Sigmoid colon (tissue), 6 donors: ENCODE measurements at regions not wholly inside any gene's neighbourhood (a gene's known extent, or its start where the extent isn't known, plus 50 kb on each side); places are given as distances from the start of the nearest gene placed in this dataset.

Source experiments
- DNase-seq: peaks from one replicate; pipeline ENCODE4 v3.0.0-alpha.2; 2019
- H3K27ac ChIP-seq, 4 donors: fragments of 200-600 bp; sonication (generic); one replicate each; pipeline ENCODE4 v1.5.1; 2016 to 2019; ENCODE audit warnings: mild to moderate bottlenecking in 1 of 4
- H3K27me3 ChIP-seq, 3 donors: fragments of 200-600 bp; sonication (generic); one replicate each; pipeline ENCODE4 v1.5.1; 2019; ENCODE audit warnings: mild to moderate bottlenecking in 1 of 3
- H3K36me3 ChIP-seq, 4 donors: fragments of 200-600 bp; sonication (generic); one replicate each; pipeline ENCODE4 v1.5.1; 2016 to 2019
- H3K4me1 ChIP-seq, 4 donors: fragments of 200-600 bp; sonication (generic); one replicate each; pipeline ENCODE4 v1.5.1; 2017 to 2019
- H3K4me3 ChIP-seq, 4 donors: fragments of 200-600 bp; sonication (generic); one replicate each; pipeline ENCODE4 v1.5.1; 2017 to 2019; ENCODE audit warnings: mild to moderate bottlenecking in 2 of 4, moderate library complexity in 1 of 4
- H3K9me3 ChIP-seq, 4 donors: fragments of 200-600 bp in 3 of 4; sonication (generic) in 3 of 4; one replicate each; pipeline versions ENCODE4 v1.5.1 to v1.6.1; 2013 to 2019
- CTCF ChIP-seq, 4 experiments: fragments of 450-650 bp in 3 of 4; fragments of 200-600 bp in 1 of 4; IDR thresholded peaks; one replicate each; pipeline ENCODE4 v1.5.1; 2016 to 2019; ENCODE audit warnings: antibody characterized with exemption in 4 of 4, mild to moderate bottlenecking in 3 of 4, moderate library complexity in 2 of 4
- EP300 ChIP-seq, 4 donors: sonication (generic); formaldehyde crosslinking; IDR thresholded peaks; one replicate each; pipeline ENCODE4 v1.6.1; 2017; ENCODE audit warnings: antibody characterized with exemption in 4 of 4
- POLR2A ChIP-seq, 2 donors: fragments of 450-650 bp; IDR thresholded peaks; one replicate each; pipeline ENCODE4 v1.6.1; 2016; ENCODE audit warnings: antibody characterized with exemption in 2 of 2, mild to moderate bottlenecking in 2 of 2, moderate library complexity in 2 of 2
- POLR2AphosphoS5 ChIP-seq, 4 donors: sonication (generic); formaldehyde crosslinking; IDR thresholded peaks; one replicate each; pipeline ENCODE4 v1.6.1; 2017; ENCODE audit warnings: antibody characterized with exemption in 4 of 4
- WGBS, 2 donors: extraction: QIAGEN DNeasy Blood & Tissue Kit; methylation state at CpG; one replicate each; pipeline ENCODE4 v1.1.7; 2013; 5-methylcytosine and 5-hydroxymethylcytosine counted together
- intact Hi-C: fragments of 100-400 bp; cut with DNase I; formaldehyde crosslinking; loops from one replicate; pipeline ENCODE4 v1.15.1; 2023
- donor health status: healthy with polysubstance abuse.
- donor health status: healthy.

GRCh38 chr10:44034946-44035345, 350.0 kb downstream of the CXCL12 start:
- TF ChIP-seq POLR2A (IDR thresholded peaks at IDR 0.05) (no peak), EP300 (IDR thresholded peaks at IDR 0.05) (no peak), POLR2AphosphoS5 (IDR thresholded peaks at IDR 0.05) (no peak), CTCF (IDR thresholded peaks at IDR 0.05) (no peak)
- Histone ChIP-seq H3K9me3 (no peaks in the 10 kb centered on the region), H3K4me1 (peaks cover 0 to 7% (median 5%) of the 10 kb centered on the region in 4 donors), H3K27ac (no peak overlapping the region), H3K4me3 (no peak overlapping the region), H3K36me3 (no peaks in the 10 kb centered on the region), H3K27me3 (no peaks in the 10 kb centered on the region)
- WGBS, 2 donors, result 94 to 99% methylated on average over 1 of the region's 1 CpG
- intact Hi-C loops, result no loop called here
- DNase-seq, result no peak

GRCh38 chr10:44033008-44033407, 351.9 kb downstream of the CXCL12 start:
- DNase-seq, result no peak
- no peaks in the 10 kb centered on the region for H3K36me3 ChIP-seq
- no peak for TF ChIP-seq POLR2AphosphoS5 (IDR thresholded peaks at IDR 0.05)
- no peak for TF ChIP-seq POLR2A (IDR thresholded peaks at IDR 0.05)
- TF ChIP-seq CTCF (IDR thresholded peaks at IDR 0.05), result no peak
- no peak for TF ChIP-seq EP300 (IDR thresholded peaks at IDR 0.05)
- intact Hi-C loops, result no loop called here
- H3K4me3 ChIP-seq, result no peak overlapping the region
- H3K27ac ChIP-seq, result no peak overlapping the region
- H3K9me3 ChIP-seq, result no peaks in the 10 kb centered on the region
- 39 to 74% methylated on average over 3 of the region's 3 CpGs for WGBS, 2 donors
- no peaks in the 10 kb centered on the region for H3K27me3 ChIP-seq
- peaks cover 0 to 8% (median 5%) of the 10 kb centered on the region in 4 donors for H3K4me1 ChIP-seq

GRCh38 chr10:44032216-44032615, 352.7 kb downstream of the CXCL12 start:
- TF ChIP-seq CTCF (IDR thresholded peaks at IDR 0.05), result no peak
- peak in 2 of 4 donors; percentile 6 to 15 for TF ChIP-seq POLR2AphosphoS5 (IDR thresholded peaks at IDR 0.05)
- DNase-seq, result no peak
- WGBS, 2 donors, result 95 to 100% methylated on average over 1 of the region's 1 CpG
- H3K27ac ChIP-seq, result no peak overlapping the region
- intact Hi-C loops, result no loop called here
- H3K27me3 ChIP-seq, result no peaks in the 10 kb centered on the region
- no peaks in the 10 kb centered on the region for H3K36me3 ChIP-seq
- peaks cover 0 to 8% (median 5%) of the 10 kb centered on the region in 4 donors for H3K4me1 ChIP-seq
- no peaks in the 10 kb centered on the region for H3K9me3 ChIP-seq
- H3K4me3 ChIP-seq, result no peak overlapping the region

DNA sequence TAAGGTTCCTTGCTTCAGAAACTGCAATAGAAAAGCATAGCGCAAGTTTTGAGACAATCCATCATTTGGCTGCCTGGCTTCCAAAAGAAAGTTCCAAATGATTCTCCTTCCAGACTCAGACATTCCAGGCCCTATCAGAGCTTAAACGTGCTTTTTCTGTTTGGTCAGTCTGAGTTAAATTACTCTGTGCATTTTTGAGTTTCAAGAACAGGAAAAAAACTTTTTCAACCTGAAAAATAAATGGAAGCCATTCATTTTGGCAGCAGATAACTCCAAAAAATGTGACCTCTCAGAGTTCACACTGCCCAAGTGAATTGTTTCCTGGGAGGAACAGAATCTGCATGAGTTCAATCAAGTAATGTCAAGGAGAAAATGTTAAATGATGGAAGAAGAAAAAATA, 354.2 kb downstream of the CXCL12 start:
- no peaks in the 10 kb centered on the region for H3K27me3 ChIP-seq
- WGBS, 2 donors, result 57 to 64% methylated on average over 2 of the region's 2 CpGs
- no peaks in the 10 kb centered on the region for H3K9me3 ChIP-seq
- intact Hi-C loops, result no loop called here
- H3K36me3 ChIP-seq, result no peaks in the 10 kb centered on the region
- DNase-seq, result no peak
- TF ChIP-seq EP300 (IDR thresholded peaks at IDR 0.05), result no peak
- no peak for TF ChIP-seq CTCF (IDR thresholded peaks at IDR 0.05)
- no peak for TF ChIP-seq POLR2A (IDR thresholded peaks at IDR 0.05)
- no peak for TF ChIP-seq POLR2AphosphoS5 (IDR thresholded peaks at IDR 0.05)
- H3K4me1 ChIP-seq, result peaks cover 0 to 8% (median 5%) of the 10 kb centered on the region in 4 donors
- H3K27ac ChIP-seq, result peak overlapping the region in 3 of 4 donors; percentile 7 to 25 (median 20)
- no peak overlapping the region for H3K4me3 ChIP-seq

GRCh38 chr10:44030132-44030531, 354.8 kb downstream of the CXCL12 start:
- no peaks in the 10 kb centered on the region for H3K9me3 ChIP-seq
- H3K27me3 ChIP-seq, result no peaks in the 10 kb centered on the region
- H3K4me3 ChIP-seq, result no peak overlapping the region
- no peak for TF ChIP-seq CTCF (IDR thresholded peaks at IDR 0.05)
- no peak for TF ChIP-seq POLR2AphosphoS5 (IDR thresholded peaks at IDR 0.05)
- TF ChIP-seq POLR2A (IDR thresholded peaks at IDR 0.05), result no peak
- no peak for TF ChIP-seq EP300 (IDR thresholded peaks at IDR 0.05)
- H3K36me3 ChIP-seq, result no peaks in the 10 kb centered on the region
- H3K4me1 ChIP-seq, result peaks cover 0 to 8% (median 5%) of the 10 kb centered on the region in 4 donors
- intact Hi-C loops, result no loop called here
- 53 to 82% methylated on average over 4 of the region's 4 CpGs for WGBS, 2 donors
- peak overlapping the region in 1 of 4 donors; percentile 19 for H3K27ac ChIP-seq
- DNase-seq, result no peak
